NOMO-1 treated with DMSO at 0.1 percent for 48 hours (cell line): ENCODE measurements at regions not wholly inside any gene's neighbourhood (a gene's known extent, or its start where the extent isn't known, plus 50 kb on each side); places are given as distances from the start of the nearest gene placed in this dataset.
"Not testable (repeated sequence)": the region's sequence is repeated elsewhere in the genome, so short reads cannot be mapped to it uniquely, and the experiment has no call there.

Source experiments
- DNase-seq: peaks from one replicate; lab custom pipeline; 2025; ENCODE audit not compliant: unreplicated experiment; lab: John Stamatoyannopoulos, UW

DNA sequence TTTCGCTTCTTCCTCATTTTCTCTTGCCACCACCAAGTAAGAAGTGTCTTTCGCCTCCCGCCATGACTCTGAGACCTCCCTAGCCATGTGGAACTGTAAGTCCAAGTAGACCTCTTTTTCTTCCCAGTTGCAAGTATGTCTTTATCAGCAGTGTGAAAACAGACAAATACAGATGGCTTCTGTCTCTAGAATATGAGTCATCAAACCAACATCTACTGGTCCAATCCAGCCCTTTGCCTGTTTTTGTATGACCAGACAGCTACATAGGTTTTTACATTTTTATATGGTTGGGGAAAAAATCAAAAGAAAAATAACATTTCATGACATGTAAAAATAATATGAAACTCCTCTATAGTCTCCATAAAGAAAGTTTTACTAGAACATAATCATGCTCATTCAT is 118.7 kb upstream of the PTPRG start:
- DNase-seq = no peak

DNA sequence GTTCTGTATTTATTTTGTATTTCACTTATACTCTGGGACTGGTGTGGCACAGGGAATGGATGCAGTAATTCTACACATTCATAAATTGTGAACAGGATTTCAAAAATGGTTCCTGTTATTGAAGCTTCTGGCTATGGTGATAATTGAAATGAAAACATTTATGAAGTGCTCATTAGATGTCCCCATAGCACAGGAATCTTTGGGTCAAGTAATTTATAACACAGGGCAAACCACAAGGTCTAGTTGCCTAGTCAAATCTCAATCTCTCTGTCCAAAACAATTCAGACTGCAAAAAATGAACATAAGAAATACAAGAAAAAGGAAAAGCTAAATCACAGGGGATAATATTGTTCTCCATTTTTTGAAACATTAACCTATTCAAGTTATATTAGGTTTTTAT is 117.5 kb upstream of the PTPRG start:
- DNase-seq = no peak

DNA sequence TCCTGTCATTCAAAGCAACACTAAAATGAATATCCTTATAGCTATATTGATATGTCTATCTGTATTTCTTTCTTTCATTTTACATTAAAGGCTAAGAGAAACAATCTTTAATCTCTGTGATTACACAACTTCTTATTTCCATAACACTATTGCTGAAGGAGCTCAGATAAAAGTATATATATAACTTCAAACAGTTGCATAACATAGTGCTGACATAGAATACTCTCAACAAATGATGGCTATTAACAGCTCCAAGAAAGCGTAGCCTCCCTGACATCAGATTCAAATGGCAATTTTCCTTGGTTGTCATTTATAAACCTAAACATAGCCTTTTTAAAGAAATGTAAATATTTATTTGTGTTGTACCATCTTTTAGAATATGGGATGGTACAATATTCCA is 116.6 kb upstream of the PTPRG start:
- no peak for DNase-seq

DNA sequence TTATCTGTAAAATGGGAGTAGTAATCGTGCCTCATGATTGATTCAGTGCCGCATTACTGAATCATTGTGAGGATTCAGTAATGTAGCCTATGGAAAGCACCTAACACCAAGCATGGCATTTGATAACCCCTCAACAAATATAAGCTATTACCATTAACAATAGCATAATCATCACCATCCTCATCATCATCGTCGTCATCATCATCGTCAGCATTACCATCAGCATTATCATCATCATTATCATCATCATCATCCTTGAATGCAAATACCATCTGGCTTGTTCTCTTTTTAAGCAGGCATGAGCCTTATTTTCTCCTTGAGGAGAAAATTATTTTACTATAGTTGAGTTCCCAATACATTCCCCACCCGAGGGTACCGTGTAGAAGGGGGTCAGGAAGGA is 115.4 kb upstream of the PTPRG start:
- no peak for DNase-seq

DNA sequence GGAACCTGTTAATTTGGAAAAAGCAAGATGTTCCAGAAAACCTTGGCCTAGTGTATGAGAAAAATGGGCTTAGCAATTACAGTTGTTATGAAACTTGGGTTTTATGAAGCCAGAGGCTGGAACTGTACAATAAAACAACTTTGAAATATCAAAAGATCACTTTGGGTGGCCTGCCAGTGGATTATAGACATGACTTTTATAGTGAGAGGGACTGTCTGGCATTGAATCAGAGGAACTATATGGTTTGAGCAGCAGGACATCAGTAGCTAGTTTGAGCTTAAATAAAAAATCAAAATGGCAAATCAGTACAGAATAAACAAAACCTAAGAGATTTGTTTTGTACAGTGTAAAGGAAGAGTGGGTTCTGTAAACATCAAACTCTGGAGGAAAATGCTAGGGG is 115.0 kb upstream of the PTPRG start:
- no peak for DNase-seq

DNA sequence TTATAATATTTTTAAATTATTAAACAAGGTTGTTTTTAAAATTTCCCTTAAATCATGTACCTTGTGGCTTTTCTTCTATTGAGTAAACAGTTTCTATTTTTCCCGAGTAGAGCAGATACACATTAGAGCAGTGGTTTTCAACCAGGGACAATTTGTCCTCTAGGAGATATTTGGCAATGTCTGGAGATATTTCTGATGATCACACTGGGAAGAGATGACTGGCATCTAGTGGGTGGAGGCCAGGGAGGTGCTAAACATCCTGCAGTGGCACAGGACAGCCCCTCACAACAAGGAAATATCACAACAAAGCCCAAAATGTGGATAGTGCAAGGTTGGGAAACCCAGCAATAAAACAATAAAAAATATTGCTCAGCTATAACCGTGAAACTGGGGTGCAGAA is 113.0 kb upstream of the PTPRG start:
- no peak for DNase-seq

DNA sequence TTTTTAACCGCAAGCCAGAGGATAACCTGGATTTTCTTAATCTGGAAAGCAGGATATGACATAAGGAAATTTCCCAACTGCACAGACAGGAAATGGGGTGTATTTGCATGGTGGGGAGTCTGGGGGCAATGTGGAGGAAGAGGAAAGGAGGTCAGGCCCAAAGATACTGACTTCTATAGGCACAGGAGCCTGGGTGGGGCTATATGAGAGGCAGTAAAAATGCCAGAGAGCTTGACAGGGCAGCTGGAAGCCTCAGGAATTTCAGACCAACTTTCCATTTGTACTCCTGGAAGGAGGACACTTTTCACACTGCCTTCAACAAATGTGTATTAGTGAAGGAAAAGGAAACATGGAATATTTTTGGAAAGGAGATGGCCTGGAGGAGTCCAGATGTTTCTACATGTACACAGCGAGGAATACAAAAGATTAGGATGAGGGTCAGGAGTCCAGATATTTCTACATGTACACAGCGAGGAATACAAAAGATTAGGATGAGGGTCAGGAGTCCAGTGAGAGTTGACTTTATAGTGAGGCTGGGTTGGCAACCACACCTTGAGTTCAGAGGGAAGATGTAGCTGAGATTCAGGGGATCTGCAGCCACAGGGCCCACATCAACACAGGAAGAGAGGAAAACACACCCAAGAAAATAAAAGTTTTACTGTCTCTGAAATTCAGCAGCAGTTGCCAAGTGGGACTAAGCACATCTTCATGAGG is 111.9 kb upstream of the PTPRG start:
- DNase-seq = no peak

DNA sequence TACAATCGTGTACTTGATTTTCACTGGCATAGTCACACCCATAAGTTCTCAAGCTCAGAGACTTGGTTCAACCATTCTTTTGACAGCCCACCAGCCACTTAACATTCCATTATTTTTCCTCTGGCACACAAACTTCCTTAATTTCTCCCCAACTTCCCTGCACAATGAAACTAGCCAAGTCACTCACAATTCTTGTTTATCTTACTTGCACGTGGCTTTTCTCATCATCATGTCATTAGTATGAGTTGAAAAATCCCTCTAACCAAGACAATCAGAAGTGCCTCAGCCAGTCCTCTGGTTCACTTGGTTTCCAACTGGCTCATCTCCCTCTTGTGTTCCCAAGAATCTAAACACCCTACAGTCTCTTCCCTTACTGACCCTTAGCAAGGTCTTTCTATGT is 110.5 kb upstream of the PTPRG start:
- DNase-seq = no peak

DNA sequence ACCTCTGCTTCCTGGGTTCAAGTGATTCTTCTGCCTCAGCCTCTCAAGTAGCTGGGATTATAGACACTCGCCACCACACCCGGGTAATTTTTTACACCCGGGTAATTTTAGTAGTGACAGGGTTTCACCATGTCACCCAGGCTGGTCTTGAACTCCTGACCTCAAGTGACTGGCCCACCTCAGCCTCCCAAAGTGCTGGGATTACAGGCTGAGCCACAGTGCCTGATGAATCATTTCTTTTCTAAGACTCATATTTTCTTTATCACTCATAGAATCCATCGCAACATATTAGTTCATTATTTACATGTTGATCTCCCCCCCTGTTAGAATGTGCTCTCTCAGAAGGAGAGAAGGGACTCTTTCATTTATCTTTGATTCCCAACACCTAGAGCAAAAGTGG is 109.5 kb upstream of the PTPRG start:
- DNase-seq = no peak

DNA sequence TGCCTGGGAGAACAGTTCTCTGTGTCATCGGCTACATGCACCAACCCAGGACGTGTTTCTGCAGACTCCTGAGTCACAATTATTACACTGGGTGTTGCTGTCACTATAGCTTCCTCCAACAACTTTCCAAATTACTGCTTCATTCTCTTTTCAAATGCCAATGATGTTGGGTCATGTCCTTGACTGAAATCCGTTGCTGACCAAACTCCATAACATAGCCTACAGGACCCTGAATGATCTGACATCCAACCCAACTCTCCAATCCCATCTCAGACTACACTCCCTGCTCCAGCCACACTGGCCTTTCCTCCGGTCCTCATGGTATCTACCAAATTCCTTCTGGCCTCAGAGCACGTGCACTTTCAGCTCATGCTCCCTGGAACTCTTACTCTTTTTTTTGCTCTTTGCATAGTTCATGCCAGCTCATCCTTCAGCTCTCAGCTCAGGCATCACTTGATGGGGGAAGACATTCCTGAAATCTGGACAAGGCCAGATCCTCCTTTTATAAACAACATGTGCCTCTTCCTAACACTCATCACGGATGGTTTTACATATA is 108.8 kb upstream of the PTPRG start:
- no peak for DNase-seq

DNA sequence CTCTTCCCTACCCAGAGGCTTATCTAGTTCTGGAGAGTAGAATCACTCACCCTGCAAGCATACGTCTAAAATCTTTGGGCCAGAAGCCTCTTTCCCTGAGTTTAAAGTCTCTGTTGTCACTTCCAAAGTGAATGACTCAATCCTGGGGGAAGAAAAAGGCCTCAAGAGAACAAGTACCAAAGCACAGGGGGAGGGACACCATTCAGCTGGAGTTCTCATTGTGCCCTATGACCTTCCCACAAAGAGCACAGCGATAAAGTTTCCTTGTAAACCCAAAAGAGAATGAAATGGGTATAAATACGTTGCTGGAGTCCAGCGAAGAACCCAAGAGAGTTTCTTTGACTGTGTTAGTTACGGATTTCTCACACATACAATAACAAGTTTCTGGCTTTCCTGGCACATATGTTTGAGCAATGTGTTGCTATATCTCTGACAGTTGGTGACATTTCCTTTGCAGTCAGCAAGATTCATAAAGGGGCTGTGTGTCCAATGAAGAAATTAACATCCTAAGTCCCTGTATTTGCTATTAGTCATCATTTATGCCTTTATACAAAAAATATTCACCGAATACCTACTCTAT is 107.3 kb upstream of the PTPRG start:
- DNase-seq = no peak

DNA sequence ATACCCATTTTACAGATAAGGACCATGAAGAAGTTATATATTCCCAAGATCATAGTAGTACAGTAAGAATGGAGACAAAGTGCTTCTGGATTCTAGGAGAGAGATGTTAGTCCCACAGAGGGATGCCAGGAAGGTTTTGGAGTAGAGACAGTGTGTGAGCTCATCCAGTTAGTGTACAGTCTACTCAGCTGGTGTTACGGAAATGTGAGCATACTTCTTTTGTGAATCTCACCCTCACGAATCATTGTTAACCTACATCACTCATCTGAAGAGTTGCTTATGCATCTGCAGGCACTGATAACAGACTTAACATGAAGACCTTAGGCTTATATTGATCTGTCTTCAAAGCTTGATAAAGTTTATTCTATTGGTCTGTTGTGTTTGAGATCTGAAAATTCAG is 106.6 kb upstream of the PTPRG start:
- no peak for DNase-seq

DNA sequence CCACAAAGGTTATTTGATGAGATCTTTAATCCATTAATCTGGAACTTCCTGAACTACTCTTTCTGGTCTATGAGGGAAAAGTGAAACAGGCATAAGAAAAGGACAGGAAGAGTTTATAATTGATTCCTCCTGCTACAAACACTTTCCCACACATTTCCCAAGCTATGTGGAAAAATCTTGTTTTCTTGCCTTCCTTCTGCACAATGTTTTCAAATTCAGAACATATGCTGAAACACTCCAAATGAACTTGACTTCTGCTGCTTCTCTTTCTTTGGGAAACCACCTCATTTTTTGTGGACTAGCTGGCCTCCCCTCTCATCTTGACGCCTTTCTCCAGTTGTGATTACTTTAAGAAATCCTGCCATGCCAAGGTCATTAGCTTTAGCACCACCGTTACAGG is 100.7 kb upstream of the PTPRG start:
- no peak for DNase-seq

DNA sequence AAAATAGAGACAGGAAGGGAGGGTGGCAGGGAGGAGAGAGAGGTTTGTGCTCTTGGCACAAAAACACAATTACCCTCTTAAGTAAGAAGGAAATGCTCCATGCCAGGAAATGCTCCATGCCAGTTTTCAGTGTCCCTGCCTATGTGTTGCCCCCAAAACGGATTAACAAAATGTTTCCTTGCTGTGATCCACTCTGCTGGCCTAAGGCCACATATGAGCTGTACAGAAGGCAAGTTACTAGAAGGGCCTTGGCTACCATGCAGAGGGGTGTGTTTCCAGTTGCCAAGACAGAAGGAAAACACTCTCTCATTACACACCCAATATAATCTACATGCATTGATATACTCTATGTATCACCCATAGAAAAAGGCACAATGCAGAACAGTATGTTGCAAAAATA is 98.2 kb upstream of the PTPRG start:
- DNase-seq = no peak

DNA sequence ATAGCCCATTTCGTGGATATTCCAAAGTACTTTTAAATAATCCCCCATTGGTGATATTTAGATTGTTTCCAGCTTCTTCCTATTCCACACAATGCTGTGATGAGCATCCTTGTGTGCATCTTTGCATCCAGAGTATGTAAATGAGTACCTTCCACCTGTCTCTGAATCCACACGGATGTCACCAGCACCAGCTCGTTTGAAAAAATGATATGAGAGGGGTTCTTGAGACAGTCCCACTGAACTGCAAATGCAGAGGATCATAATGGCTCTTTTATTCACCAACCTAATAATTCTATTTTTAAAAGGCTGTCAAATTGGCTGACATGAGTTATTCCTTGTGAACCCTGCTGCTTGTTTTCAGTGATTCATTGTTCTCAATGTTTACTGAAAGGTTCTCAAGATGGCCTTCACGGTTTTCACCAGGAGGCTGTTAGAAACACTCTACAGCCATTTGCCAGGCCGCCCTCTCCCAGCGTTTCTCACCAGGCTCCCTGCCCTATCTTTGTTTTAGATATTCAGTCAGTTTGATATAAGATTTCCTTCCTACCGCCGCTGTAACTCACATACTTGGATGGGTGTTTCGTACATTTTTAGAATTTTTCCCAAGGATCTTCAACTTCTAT is 96.7 kb upstream of the PTPRG start:
- DNase-seq = no peak

DNA sequence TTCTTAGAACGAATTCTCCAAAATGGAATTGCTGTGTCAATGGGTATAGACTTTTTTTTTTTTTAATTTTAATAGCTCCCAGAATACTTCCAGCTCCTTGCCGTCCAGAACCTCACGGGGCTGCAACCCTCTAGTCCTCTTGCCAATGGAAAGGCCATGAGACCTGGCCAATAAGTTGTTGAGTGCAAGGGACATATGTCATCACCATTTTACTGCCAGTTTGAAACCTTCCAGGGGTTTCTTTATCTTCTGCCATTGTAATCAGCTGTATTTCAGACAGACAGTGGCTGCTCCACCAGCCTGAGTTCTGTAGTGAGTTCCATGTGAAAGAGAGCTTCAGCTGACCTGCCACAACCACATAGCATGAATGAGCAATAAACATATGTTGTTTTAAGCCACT is 95.0 kb upstream of the PTPRG start:
- DNase-seq = no peak

DNA sequence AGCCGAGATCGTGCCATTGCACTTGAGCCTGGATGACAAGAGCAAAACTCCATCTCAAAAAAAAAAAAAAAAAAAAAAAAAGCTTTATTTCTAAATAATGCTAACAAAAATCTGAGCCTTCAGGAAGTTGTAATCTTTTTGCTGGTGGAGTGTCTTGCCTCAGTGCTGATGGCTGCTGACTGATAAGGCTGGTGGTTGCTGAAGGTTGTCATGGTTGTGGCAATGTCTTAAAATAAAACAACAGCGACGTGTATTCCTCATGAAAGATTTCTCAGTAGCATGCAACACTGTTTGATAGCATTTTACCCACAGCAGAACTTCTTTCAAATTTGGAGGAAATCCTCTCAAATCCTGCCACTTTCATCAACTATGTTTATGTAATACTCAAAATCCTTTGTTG is 77.4 kb upstream of the PTPRG start:
- DNase-seq = no peak

DNA sequence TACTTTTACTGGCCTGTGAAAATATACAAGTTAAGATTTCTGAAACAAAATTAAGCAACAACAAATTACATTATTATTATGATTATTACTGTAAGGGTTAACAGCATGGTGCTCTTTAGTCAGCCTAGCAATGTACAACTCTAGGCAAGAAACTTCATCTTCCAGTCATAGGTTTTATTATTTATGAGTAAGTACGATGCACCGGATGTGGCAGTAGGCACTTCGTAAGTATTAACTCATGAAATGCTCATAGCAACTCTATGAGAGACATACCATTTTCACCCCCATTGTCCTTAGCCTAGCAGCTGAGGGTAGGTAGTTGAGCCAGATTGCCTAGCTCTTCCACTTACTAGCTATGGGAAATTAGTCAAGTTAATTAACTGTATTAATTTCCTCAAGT is 68.0 kb upstream of the PTPRG start:
- DNase-seq = no peak

DNA sequence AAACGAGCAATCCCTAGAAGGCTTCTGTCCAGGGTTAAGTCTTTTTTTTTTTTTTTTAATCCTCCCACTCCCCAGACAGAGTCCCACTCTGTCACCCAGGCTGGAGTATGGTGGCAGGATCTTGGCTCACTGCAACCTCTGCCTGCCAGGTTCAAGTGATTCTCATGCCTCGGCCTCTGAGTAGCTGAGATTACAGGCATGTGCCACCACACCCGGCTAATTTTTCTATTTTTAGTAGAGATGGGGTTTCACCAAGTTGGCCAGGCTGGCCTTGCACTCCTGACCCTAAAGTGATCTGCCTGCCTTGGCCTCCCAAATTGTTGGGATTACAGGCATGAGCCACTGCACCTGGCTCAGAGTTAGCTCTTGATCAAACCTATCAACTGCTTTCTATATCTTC is 67.1 kb upstream of the PTPRG start:
- not testable (repeated sequence) for DNase-seq

DNA sequence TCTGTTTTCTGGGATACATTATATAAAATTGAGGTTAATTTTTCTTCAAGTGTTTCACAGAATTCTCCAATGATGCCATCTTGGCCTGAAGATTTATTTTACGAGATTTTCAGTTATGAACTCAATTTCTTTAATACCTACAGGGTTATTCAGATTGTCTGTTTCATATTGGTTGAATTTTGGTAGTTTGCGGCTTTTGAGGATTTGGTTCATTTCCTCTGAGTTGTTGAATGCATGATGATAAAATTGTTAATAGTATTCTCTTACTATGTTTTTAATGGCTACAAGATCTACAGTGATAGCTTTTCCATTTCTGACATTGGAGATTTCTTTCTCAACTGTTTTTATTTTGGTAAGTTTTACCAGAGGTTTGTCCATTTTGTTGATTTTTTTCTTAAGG is 63.9 kb upstream of the PTPRG start:
- DNase-seq = no peak

DNA sequence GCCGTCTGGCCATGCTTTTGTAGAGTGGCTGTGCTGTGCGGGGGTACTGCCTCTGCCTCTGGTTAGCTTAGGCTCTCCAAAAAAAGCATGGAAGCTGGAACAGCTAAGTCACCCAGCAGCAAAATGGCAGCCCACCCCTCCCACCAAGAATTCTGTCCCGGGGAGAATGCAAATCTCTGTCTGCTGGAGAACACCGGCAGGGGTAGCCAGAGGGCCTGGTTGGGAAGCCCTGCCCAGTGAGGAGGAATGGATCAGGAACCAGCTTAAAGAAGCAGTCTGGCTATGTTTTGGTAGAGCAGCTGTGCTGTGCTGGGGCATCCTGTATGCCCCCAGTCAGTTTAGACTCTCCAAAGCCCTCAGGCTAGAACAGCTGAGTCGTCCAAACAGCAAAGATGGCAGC is 56.2 kb upstream of the PTPRG start:
- DNase-seq = no peak

DNA sequence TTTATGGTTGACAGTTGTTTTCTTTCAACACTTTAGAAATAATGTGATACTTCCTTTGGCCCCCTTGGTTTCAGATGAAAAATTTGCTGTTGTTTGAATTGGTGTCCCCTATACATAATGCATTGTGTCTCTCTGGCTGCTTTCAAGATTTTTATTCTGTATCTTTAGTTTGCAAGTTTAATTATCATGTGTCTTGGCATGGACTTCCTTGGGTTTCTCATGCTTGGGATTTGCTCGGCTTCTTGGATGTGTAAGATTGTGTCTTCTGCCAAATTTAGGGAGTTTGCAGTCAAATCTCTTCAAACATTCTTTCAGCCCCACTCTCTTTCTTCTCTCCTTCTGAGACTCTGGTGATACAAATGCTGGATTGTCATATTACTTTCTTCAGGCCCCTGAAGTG is 53.4 kb upstream of the PTPRG start:
- DNase-seq = no peak
